ENCODE measurements at regions not wholly inside any gene's neighbourhood (a gene's known extent, or its start where the extent isn't known, plus 50 kb on each side); places are given as distances from the start of the nearest gene placed in this dataset.

GRCh38 chrX:117327373-117327772 is 789.2 kb downstream of the KLHL13 start:
- TF ChIP-seq, protein P1, sequence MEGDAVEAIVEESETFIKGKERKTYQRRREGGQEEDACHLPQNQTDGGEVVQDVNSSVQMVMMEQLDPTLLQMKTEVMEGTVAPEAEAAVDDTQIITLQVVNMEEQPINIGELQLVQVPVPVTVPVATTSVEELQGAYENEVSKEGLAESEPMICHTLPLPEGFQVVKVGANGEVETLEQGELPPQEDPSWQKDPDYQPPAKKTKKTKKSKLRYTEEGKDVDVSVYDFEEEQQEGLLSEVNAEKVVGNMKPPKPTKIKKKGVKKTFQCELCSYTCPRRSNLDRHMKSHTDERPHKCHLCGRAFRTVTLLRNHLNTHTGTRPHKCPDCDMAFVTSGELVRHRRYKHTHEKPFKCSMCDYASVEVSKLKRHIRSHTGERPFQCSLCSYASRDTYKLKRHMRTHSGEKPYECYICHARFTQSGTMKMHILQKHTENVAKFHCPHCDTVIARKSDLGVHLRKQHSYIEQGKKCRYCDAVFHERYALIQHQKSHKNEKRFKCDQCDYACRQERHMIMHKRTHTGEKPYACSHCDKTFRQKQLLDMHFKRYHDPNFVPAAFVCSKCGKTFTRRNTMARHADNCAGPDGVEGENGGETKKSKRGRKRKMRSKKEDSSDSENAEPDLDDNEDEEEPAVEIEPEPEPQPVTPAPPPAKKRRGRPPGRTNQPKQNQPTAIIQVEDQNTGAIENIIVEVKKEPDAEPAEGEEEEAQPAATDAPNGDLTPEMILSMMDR (IDR thresholded peaks at IDR 0.05): no peak
- TF ChIP-seq POLR2A (IDR thresholded peaks at IDR 0.05): no peak
- no peak for TF ChIP-seq POLR2AphosphoS5 (IDR thresholded peaks at IDR 0.05)
